HTR-8/SVneo (cell line): ENCODE measurements at regions not wholly inside any gene's neighbourhood (a gene's known extent, or its start where the extent isn't known, plus 50 kb on each side); places are given as distances from the start of the nearest gene placed in this dataset.

Experiments used
- DNase-seq: peaks from one replicate; pipeline ENCODE4 v3.0.0; 2011; ENCODE audit warnings: low spot score, mixed read lengths; ENCODE audit not compliant: insufficient read length
- FAIRE-seq: peaks from 2 replicates; lab custom pipeline; 2011; peaks lifted over from hg19 to GRCh38; lab: Jason Lieb, UNC

- DNase-seq (no peak), FAIRE-seq (no peak)
Observed at GRCh38 chr14:87097015-87097414, 896.0 kb downstream of the GALC start.

GRCh38 chr14:87094913-87095312 is 898.1 kb downstream of the GALC start:
- DNase-seq (no peak), FAIRE-seq (no peak)

- DNase-seq, result no peak
- no peak for FAIRE-seq
Observed at GRCh38 chr14:87088588-87088987, 904.4 kb downstream of the GALC start.

GRCh38 chr14:87087881-87088280 is 905.1 kb downstream of the GALC start:
- DNase-seq, result no peak
- no peak for FAIRE-seq

GRCh38 chr14:87084908-87085307 is 908.1 kb downstream of the GALC start:
- FAIRE-seq, result no peak
- DNase-seq, result no peak

- DNase-seq, result no peak
- no peak for FAIRE-seq
Observed at GRCh38 chr14:87082917-87083316, 910.1 kb downstream of the GALC start.

- DNase-seq (no peak), FAIRE-seq (no peak)
Observed at GRCh38 chr14:87081004-87081403, 912.0 kb downstream of the GALC start.

GRCh38 chr14:87080146-87080545 is 912.8 kb downstream of the GALC start:
- FAIRE-seq, result no peak

GRCh38 chr14:87079416-87079815 is 913.6 kb downstream of the GALC start:
- FAIRE-seq (no peak), DNase-seq (no peak)

More at GRCh38 chr14:87080146-87080545, 912.8 kb downstream of the GALC start:
- no peak for DNase-seq

GRCh38 chr14:87076922-87077321 is 916.1 kb downstream of the GALC start:
- DNase-seq (no peak), FAIRE-seq (no peak)

GRCh38 chr14:87076146-87076545 is 916.8 kb downstream of the GALC start:
- no peak for DNase-seq
- FAIRE-seq, result no peak

- FAIRE-seq, result no peak
- DNase-seq, result no peak
Observed at GRCh38 chr14:87073880-87074570, 919.0 kb downstream of the GALC start.

- FAIRE-seq, result no peak
- DNase-seq, result no peak
Observed at GRCh38 chr14:87067591-87067990, 925.4 kb downstream of the GALC start.

- FAIRE-seq (no peak), DNase-seq (no peak)
Observed at GRCh38 chr14:87067061-87067460, 925.9 kb downstream of the GALC start.

GRCh38 chr14:87066221-87066817 is 926.7 kb downstream of the GALC start:
- no peak for FAIRE-seq
- no peak for DNase-seq

- DNase-seq, result no peak
- no peak for FAIRE-seq
Observed at GRCh38 chr14:87065366-87065765, 927.6 kb downstream of the GALC start.

GRCh38 chr14:87063181-87063580 is 929.8 kb downstream of the GALC start:
- DNase-seq, result no peak
- no peak for FAIRE-seq

GRCh38 chr14:87060405-87060804 is 932.6 kb downstream of the GALC start:
- DNase-seq (no peak), FAIRE-seq (no peak)

GRCh38 chr14:87059060-87059839 is 933.7 kb downstream of the GALC start:
- no peak for FAIRE-seq

GRCh38 chr14:87055007-87055406 is 938.0 kb downstream of the GALC start:
- DNase-seq (no peak), FAIRE-seq (no peak)

More at GRCh38 chr14:87059060-87059839, 933.7 kb downstream of the GALC start:
- no peak for DNase-seq

- FAIRE-seq, result no peak
- DNase-seq, result no peak
Observed at GRCh38 chr14:87052646-87053225, 940.2 kb downstream of the GALC start.
